CD8-positive, alpha-beta memory T cell (primary cell): ENCODE measurements at regions not wholly inside any gene's neighbourhood (a gene's known extent, or its start where the extent isn't known, plus 50 kb on each side); places are given as distances from the start of the nearest gene placed in this dataset.
"Not testable (repeated sequence)": the region's sequence is repeated elsewhere in the genome, so short reads cannot be mapped to it uniquely, and the experiment has no call there.

Experiments
- CTCF ChIA-PET: fragments of 350-600 bp; sonication (Branson Sonifier 250); formaldehyde crosslinking; loops from one replicate; lab custom pipeline; 2021; ENCODE audit warnings: antibody characterized with exemption; lab: Charles Lee
- POLR2A ChIA-PET: fragments of 350-600 bp; sonication (Branson Sonifier 250); formaldehyde crosslinking; loops from one replicate; lab custom pipeline; 2021; ENCODE audit warnings: antibody characterized with exemption; lab: Charles Lee
- DNase-seq, 5 donors: peaks; one replicate each; pipeline versions ENCODE4 v3.0.0 to v3.0.0-alpha.2; 2020 to 2022; ENCODE audit warnings: mixed read lengths in 1 of 5
- H3K27ac ChIP-seq: one replicate; pipeline ENCODE4 v1.7.0; 2013; ENCODE audit warnings: low read depth, mild to moderate bottlenecking, low read length, moderate library complexity
- H3K27me3 ChIP-seq: 2 replicates; pipeline ENCODE4 v1.7.0; 2013; ENCODE audit warnings: low read length, mild to moderate bottlenecking; ENCODE audit not compliant: insufficient read depth, poor library complexity, severe bottlenecking
- H3K36me3 ChIP-seq: 2 replicates; pipeline ENCODE4 v1.7.0; 2013; ENCODE audit warnings: mild to moderate bottlenecking, low read length, moderate library complexity; ENCODE audit not compliant: insufficient read depth
- H3K4me1 ChIP-seq: 2 replicates; pipeline ENCODE4 v1.7.0; 2013; ENCODE audit warnings: mild to moderate bottlenecking, low read length, moderate library complexity; ENCODE audit not compliant: insufficient read depth
- H3K4me3 ChIP-seq: 2 replicates; pipeline ENCODE4 v1.7.0; 2013; ENCODE audit warnings: mild to moderate bottlenecking, low read length
- H3K9me3 ChIP-seq: 2 replicates; pipeline ENCODE4 v1.7.0; 2013; ENCODE audit warnings: mild to moderate bottlenecking, low read length
- H3K27ac Mint-ChIP-seq, 8 donors: one replicate each; pipeline ENCODE4 v1.8.0; 2020 to 2021; ENCODE audit warnings: mixed read lengths in 8 of 8, mild to moderate bottlenecking in 6 of 8, inconsistent platforms in 3 of 8, moderate library complexity in 3 of 8
- H3K27me3 Mint-ChIP-seq, 2 donors: one replicate each; pipeline ENCODE4 v1.8.0; 2020 to 2021; ENCODE audit warnings: mixed read lengths in 2 of 2, mild to moderate bottlenecking in 1 of 2, moderate library complexity in 1 of 2
- H3K36me3 Mint-ChIP-seq, 3 donors: one replicate each; pipeline ENCODE4 v1.8.0; 2020 to 2021; ENCODE audit warnings: mixed read lengths in 3 of 3, inconsistent platforms in 1 of 3, mild to moderate bottlenecking in 1 of 3
- H3K4me1 Mint-ChIP-seq, 3 donors: one replicate each; pipeline ENCODE4 v1.8.0; 2020 to 2021; ENCODE audit warnings: mixed read lengths in 3 of 3, inconsistent platforms in 1 of 3, mild to moderate bottlenecking in 1 of 3
- H3K4me3 Mint-ChIP-seq, 7 donors: one replicate each; pipeline ENCODE4 v1.8.0; 2020 to 2021; ENCODE audit warnings: mixed read lengths in 7 of 7, mild to moderate bottlenecking in 6 of 7, moderate library complexity in 4 of 7, inconsistent platforms in 2 of 7
- H3K9me3 Mint-ChIP-seq, 5 donors: one replicate each; pipeline ENCODE4 v1.8.0; 2020 to 2022; ENCODE audit warnings: mixed read lengths in 5 of 5, mild to moderate bottlenecking in 3 of 5, moderate library complexity in 2 of 5, inconsistent platforms in 1 of 5

DNA sequence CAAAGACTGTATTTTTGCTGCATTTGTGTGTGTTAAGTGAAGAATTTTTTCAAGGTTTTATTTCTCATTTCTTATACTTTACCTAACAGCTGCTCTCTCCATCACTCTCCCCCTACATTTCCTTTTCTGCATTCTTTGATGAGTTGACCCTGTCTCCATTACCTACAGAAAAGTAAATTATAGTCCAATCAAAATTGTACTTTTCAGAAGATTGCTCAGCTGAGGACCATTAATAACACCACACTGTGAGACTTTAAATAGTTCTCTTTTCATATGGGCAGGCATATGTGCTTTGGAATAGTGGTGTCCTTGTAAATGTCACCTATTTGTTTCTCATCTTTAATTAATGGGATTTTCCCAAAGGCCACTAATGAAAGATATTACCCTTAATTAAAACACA lies 234.7 kb upstream of the GPR149 start:
- H3K4me1 ChIP-seq, result no peaks in the 10 kb centered on the region
- no peaks in the 10 kb centered on the region for H3K36me3 ChIP-seq
- H3K9me3 Mint-ChIP-seq, result peaks cover 0 to 6% (median 2%) of the 10 kb centered on the region in 5 donors
- H3K27me3 Mint-ChIP-seq, result no peaks in the 10 kb centered on the region
- no peak overlapping the region for H3K27ac ChIP-seq
- no peak for DNase-seq
- POLR2A ChIA-PET, result no interaction called here
- H3K27me3 ChIP-seq, result no peaks in the 10 kb centered on the region
- H3K4me1 Mint-ChIP-seq, result no peaks in the 10 kb centered on the region
- no peak overlapping the region for H3K4me3 ChIP-seq
- no peak overlapping the region for H3K27ac Mint-ChIP-seq
- H3K36me3 Mint-ChIP-seq, result no peaks in the 10 kb centered on the region
- H3K4me3 Mint-ChIP-seq, result no peak overlapping the region
- CTCF ChIA-PET, result no interaction called here
- no peaks in the 10 kb centered on the region for H3K9me3 ChIP-seq

DNA sequence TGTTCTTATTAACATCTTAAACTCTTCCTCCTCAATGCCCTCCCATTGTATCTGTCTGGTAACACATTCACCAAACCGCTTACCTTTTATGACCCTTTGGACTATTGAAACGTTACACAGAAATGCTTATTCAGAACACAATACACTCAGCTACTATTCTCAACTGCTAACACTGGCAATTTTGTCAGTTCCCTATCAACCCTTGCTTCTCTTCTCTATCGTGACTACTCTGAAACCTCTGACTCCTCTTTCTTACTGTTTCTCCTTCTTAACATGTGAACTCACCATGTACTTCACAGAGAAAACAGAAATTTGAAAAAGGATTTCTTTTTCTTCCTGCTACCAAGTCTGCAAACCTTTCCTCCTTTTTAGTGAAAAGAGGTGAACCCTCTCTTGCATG lies 232.9 kb upstream of the GPR149 start:
- no peak for DNase-seq
- no peaks in the 10 kb centered on the region for H3K36me3 ChIP-seq
- CTCF ChIA-PET, result no interaction called here
- Mint-ChIP-seq H3K4me3 (no peak overlapping the region), H3K4me1 (no peaks in the 10 kb centered on the region), H3K9me3 (peaks cover 0 to 9% (median 2%) of the 10 kb centered on the region in 5 donors), H3K27ac (no peak overlapping the region), H3K36me3 (no peaks in the 10 kb centered on the region), H3K27me3 (no peaks in the 10 kb centered on the region)
- no peaks in the 10 kb centered on the region for H3K27me3 ChIP-seq
- POLR2A ChIA-PET, result no interaction called here
- no peak overlapping the region for H3K27ac ChIP-seq
- H3K4me1 ChIP-seq, result no peaks in the 10 kb centered on the region
- H3K9me3 ChIP-seq, result no peaks in the 10 kb centered on the region
- H3K4me3 ChIP-seq, result no peak overlapping the region

DNA sequence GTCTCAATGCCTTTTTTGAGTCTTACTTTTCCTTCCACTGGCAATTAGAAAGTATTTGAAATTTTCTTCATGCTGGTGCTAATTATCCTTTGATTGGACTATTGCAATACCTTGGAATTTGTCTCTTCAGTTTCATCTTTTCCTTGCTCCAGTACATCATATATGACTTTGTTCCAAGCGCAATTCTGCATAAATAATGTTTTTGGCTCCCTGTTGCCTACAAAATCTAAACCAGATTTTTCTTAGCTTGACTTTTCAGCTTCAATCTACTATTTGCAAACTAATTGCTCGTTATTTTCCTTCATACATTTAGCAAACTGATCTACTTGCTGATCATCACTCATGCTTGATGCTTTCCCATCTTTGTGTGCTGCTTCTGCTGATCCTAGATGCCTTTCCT lies 230.8 kb upstream of the GPR149 start:
- H3K4me3 Mint-ChIP-seq, result no peak overlapping the region

DNA sequence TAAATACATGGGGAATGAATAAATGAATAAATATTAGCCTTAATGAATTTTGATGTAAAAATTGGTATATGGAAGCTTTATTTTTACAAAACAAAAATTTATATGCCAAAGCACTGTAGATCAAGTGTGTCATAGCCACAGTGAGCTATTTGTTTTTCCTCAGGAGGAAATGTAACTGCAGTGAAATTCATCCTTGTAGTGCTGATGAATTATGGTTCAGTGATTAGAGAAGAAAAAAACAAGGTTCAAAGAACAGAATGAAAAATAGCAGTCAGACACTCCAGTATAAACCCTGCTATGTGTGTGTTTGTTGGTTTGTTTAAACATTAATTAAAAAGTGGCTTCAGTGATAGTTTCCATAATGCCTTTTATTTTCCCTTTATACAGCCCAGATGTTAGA lies 228.0 kb upstream of the GPR149 start:
- Histone ChIP-seq H3K27ac (no peak overlapping the region), H3K4me3 (no peak overlapping the region), H3K9me3 (no peaks in the 10 kb centered on the region), H3K36me3 (no peaks in the 10 kb centered on the region), H3K4me1 (no peaks in the 10 kb centered on the region), H3K27me3 (no peaks in the 10 kb centered on the region)
- H3K4me3 Mint-ChIP-seq, result no peak overlapping the region
- H3K27me3 Mint-ChIP-seq, result no peaks in the 10 kb centered on the region
- POLR2A ChIA-PET, result no interaction called here
- no peaks in the 10 kb centered on the region for H3K4me1 Mint-ChIP-seq
- H3K36me3 Mint-ChIP-seq, result no peaks in the 10 kb centered on the region
- peaks cover 0 to 8% (median 0%) of the 10 kb centered on the region in 5 donors for H3K9me3 Mint-ChIP-seq
- H3K27ac Mint-ChIP-seq, result no peak overlapping the region
- CTCF ChIA-PET, result no interaction called here
- DNase-seq, result no peak

More for the DNA sequence above, 230.8 kb upstream of the GPR149 start:
- H3K4me1 Mint-ChIP-seq, result no peaks in the 10 kb centered on the region
- H3K36me3 Mint-ChIP-seq, result no peaks in the 10 kb centered on the region
- H3K27me3 ChIP-seq, result no peaks in the 10 kb centered on the region
- no peaks in the 10 kb centered on the region for H3K9me3 ChIP-seq
- H3K36me3 ChIP-seq, result no peaks in the 10 kb centered on the region
- H3K9me3 Mint-ChIP-seq, result peaks cover 0 to 11% (median 0%) of the 10 kb centered on the region in 5 donors
- H3K27ac ChIP-seq, result no peak overlapping the region
- CTCF ChIA-PET, result no interaction called here
- H3K4me3 ChIP-seq, result no peak overlapping the region
- POLR2A ChIA-PET, result no interaction called here
- H3K27me3 Mint-ChIP-seq, result no peaks in the 10 kb centered on the region
- no peak for DNase-seq
- no peaks in the 10 kb centered on the region for H3K4me1 ChIP-seq
- no peak overlapping the region for H3K27ac Mint-ChIP-seq

DNA sequence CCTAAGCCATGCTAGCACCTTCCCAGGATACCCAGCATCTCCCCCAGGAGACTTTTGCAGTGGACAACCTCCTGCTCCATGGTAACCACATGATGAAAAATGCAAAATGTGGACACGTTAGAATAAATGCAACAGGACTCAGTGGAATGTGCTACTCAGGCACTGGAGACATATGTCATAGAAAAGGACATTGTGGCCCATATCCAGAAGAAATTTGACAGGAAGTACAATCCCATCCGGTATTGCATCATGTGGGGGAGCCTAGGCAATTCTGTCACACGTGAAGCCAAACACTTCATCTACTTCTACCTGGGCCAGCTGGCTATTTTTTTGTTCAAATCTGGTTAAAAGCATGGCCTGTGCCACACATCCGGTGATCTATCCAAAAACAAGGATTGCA lies 227.2 kb upstream of the GPR149 start:
- no peaks in the 10 kb centered on the region for H3K4me1 Mint-ChIP-seq
- H3K27ac ChIP-seq, result no peak overlapping the region
- H3K27ac Mint-ChIP-seq, result no peak overlapping the region
- no peaks in the 10 kb centered on the region for H3K36me3 ChIP-seq
- no peaks in the 10 kb centered on the region for H3K27me3 Mint-ChIP-seq
- H3K36me3 Mint-ChIP-seq, result no peaks in the 10 kb centered on the region
- H3K4me3 ChIP-seq, result no peak overlapping the region
- no peak for DNase-seq
- ChIA-PET POLR2A (no interaction called here), CTCF (no interaction called here)
- H3K27me3 ChIP-seq, result no peaks in the 10 kb centered on the region
- H3K4me3 Mint-ChIP-seq, result no peak overlapping the region
- H3K4me1 ChIP-seq, result no peaks in the 10 kb centered on the region
- no peaks in the 10 kb centered on the region for H3K9me3 ChIP-seq
- H3K9me3 Mint-ChIP-seq, result peaks cover 0 to 5% (median 0%) of the 10 kb centered on the region in 5 donors

DNA sequence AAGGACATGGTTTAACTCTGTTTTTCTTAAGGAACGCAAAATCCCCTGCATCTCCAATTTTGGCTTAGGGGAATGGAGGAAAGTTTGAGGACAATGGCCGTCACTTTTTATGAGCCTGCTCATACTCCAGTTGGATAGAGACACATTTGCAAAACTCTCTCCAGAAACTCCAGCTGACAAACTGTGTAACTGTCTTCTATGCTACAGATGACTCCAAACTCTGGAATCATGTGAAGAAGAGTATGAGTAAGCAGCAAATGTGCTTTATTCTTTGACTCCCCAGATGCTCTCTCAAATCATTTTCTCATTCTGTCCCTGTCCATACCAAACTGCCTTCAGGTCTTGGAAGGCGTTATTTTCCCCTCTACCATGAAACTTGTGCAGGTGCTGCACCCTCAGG lies 226.5 kb upstream of the GPR149 start:
- no peaks in the 10 kb centered on the region for H3K27me3 Mint-ChIP-seq
- H3K4me1 Mint-ChIP-seq, result no peaks in the 10 kb centered on the region
- H3K27me3 ChIP-seq, result no peaks in the 10 kb centered on the region
- H3K4me3 ChIP-seq, result no peak overlapping the region
- no peaks in the 10 kb centered on the region for H3K36me3 Mint-ChIP-seq
- ChIA-PET POLR2A (no interaction called here), CTCF (no interaction called here)
- H3K4me3 Mint-ChIP-seq, result no peak overlapping the region
- H3K4me1 ChIP-seq, result no peaks in the 10 kb centered on the region
- peaks cover 0 to 5% (median 0%) of the 10 kb centered on the region in 5 donors for H3K9me3 Mint-ChIP-seq
- H3K27ac ChIP-seq, result no peak overlapping the region
- DNase-seq, result no peak
- H3K9me3 ChIP-seq, result no peaks in the 10 kb centered on the region
- H3K36me3 ChIP-seq, result no peaks in the 10 kb centered on the region
- H3K27ac Mint-ChIP-seq, result no peak overlapping the region

DNA sequence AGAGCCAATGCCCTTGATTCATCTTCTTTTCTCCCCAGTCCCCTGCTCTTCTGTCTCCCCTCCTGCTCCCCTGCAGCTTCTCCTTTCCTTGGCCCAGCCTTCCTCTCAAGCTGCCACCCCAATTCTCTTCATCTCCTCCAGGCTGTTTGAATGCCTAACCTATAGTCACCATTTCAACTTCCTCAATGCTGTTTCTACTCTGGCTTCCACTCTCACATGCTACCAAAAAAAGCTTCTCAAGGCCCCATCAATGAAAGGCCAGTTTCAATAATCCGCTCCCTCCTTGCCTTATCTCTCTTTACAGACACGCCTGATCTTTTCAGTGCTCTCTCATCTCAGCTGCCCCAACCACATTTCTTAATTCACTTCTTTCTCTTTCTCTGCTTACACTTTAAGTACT lies 212.2 kb upstream of the GPR149 start:
- Mint-ChIP-seq H3K4me3 (no peak overlapping the region), H3K27ac (no peak overlapping the region), H3K27me3 (no peaks in the 10 kb centered on the region), H3K36me3 (no peaks in the 10 kb centered on the region), H3K4me1 (no peaks in the 10 kb centered on the region), H3K9me3 (peaks cover 1 to 9% (median 4%) of the 10 kb centered on the region in 5 donors)
- ChIA-PET POLR2A (no interaction called here), CTCF (no interaction called here)
- H3K4me1 ChIP-seq, result no peaks in the 10 kb centered on the region
- no peak overlapping the region for H3K27ac ChIP-seq
- H3K27me3 ChIP-seq, result no peaks in the 10 kb centered on the region
- H3K36me3 ChIP-seq, result no peaks in the 10 kb centered on the region
- no peak for DNase-seq
- H3K4me3 ChIP-seq, result no peak overlapping the region
- no peaks in the 10 kb centered on the region for H3K9me3 ChIP-seq

DNA sequence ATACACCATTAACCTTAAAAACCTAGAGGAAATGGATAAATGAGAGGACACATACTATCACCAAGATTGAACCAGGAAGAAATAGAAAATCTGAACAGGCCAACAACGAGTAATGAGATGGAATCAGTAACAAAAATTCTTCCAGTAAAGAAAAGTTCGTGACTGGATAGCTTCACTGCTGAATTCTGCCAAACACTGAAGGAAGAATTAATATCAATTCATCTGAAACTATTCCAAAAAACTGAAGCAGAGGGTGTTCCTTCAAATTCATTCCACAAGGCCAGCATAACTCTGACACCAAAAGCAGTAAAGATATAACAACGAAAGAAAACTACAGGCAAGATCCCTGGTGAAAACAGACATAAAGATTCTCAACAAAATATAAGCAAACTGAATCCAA lies 195.8 kb upstream of the GPR149 start:
- ChIA-PET POLR2A (no interaction called here), CTCF (no interaction called here)
- H3K27ac Mint-ChIP-seq, result no peak overlapping the region
- H3K27me3 Mint-ChIP-seq, result no peaks in the 10 kb centered on the region
- H3K4me1 Mint-ChIP-seq, result no peaks in the 10 kb centered on the region
- H3K4me1 ChIP-seq, result no peaks in the 10 kb centered on the region
- H3K9me3 Mint-ChIP-seq, result peaks cover 0 to 21% (median 5%) of the 10 kb centered on the region in 5 donors
- H3K27ac ChIP-seq, result no peak overlapping the region
- no peak overlapping the region for H3K4me3 Mint-ChIP-seq
- no peak overlapping the region for H3K4me3 ChIP-seq
- no peaks in the 10 kb centered on the region for H3K36me3 ChIP-seq
- H3K27me3 ChIP-seq, result no peaks in the 10 kb centered on the region
- no peaks in the 10 kb centered on the region for H3K36me3 Mint-ChIP-seq
- DNase-seq, result no peak
- H3K9me3 ChIP-seq, result no peaks in the 10 kb centered on the region

DNA sequence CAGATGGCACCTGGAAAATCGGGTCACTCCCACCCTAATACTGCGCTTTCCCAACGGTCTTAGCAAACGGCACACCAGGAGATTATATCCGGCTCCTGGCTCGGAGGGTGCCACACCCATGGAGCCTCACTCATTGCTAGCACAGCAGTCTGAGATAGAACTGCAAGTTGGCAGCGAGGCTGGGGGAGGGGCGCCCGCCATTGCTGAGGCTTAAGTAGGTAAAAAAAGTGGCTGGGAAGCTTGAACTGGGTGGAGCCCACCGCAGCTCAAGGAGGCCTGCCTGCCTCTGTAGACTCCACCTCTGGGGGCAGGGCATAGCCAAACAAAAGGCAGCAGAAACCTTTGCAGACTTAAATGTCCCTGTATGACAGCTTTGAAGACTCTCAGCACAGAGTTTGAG lies 189.6 kb upstream of the GPR149 start:
- H3K4me1 Mint-ChIP-seq, POLR2A ChIA-PET, H3K4me3 ChIP-seq, H3K27me3 Mint-ChIP-seq, H3K9me3 ChIP-seq, H3K36me3 Mint-ChIP-seq, H3K27ac ChIP-seq, H3K36me3 ChIP-seq, H3K27me3 ChIP-seq, H3K4me1 ChIP-seq, CTCF ChIA-PET, DNase-seq, H3K27ac Mint-ChIP-seq, H3K4me3 Mint-ChIP-seq: not testable (repeated sequence)
- peaks cover 4 to 15% (median 8%) of the 10 kb centered on the region in 5 donors for H3K9me3 Mint-ChIP-seq
